Suppressor macrophage treated with lipopolysaccharide for 1 hour (primary cell): ENCODE measurements at regions not wholly inside any gene's neighbourhood (a gene's known extent, or its start where the extent isn't known, plus 50 kb on each side); places are given as distances from the start of the nearest gene placed in this dataset.
"Not testable (repeated sequence)": the region's sequence is repeated elsewhere in the genome, so short reads cannot be mapped to it uniquely, and the experiment has no call there.

ENCODE experiments used
- DNase-seq, 3 donors: peaks; one replicate each; pipeline ENCODE4 v3.0.0-alpha.2; 2020 to 2022

DNA sequence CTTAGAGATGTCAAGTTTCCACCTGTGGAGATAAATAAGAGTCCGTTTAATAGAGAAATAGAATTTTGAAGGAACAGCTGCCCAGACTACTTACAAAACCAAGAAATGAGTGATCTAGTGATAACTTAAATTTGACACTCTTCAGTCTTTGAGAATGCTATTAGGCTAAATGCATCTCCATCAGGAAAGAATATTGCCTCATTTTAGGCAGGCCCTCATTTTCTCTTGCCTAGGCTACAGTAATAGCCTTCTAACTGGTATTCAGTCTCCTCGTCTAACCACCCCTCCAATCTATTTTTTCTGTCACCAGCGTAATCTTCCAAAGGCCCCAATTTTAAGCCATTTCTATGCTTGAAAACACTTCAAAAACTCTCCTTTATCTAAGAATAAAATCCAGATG lies 537.8 kb upstream of the CA10 start:
- no peak for DNase-seq

DNA sequence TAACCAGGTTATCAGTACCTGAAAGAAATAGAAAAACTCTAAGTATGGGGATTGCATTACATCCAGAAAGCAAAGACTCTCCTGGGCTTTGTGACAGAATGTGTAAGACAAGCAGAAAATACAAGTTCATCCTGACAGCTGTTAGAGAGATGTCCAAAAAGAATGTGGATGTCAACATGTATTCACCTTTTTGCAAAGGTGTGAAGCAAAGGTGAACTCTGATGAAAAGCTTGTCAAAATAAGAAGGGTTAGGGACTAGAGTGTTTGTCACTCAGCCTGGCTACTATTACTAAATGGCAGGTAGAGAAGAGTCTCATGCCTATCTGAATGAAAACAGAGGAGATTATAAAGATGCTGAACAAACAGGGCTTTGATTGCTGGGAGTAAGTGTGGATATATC lies 527.6 kb upstream of the CA10 start:
- no peak for DNase-seq

GRCh38 chr17:52681480-52681879 lies 523.0 kb upstream of the CA10 start:
- no peak for DNase-seq

- no peak for DNase-seq
These were observed 519.7 kb upstream of the CA10 start for GRCh38 chr17:52678211-52678610.

DNA sequence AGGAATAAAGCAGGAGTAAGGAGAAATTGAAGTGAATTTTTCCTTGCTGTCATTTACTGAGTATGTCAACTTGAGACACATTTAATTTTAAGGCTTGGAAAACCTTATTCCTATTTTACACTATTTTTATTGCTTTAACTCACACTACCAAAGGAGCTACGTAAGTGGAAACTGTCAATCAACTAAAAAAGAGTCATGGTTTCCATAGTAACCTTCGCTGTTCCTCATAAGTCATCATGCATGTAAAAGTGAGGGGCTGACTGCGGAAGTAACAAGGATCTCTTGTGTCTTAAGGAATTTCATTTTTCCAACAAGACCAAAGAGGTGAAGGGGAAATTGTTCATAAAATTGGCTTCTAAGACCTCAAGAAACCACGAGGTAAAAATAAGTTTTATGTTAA lies 516.2 kb upstream of the CA10 start:
- DNase-seq: no peak

DNA sequence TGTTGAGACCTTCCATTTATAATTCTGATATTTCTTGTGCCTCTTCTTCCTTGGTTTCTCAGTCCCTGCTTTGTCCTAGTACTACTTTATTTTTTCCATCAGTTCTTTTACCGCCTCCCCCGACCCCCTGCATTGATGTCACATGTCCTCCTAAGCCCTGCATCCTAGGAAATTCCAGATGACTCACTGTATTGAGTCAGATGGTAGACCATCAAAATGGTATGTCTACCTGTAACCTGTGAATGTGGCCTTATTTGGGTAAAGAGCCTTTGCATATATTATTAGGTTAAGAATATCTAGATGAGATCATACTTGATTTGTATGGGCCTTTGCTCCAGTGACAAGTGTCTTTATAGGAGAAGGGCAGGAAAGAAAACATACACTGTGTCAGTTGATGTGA lies 515.3 kb upstream of the CA10 start:
- DNase-seq: no peak

- no peak for DNase-seq
These were observed 507.8 kb upstream of the CA10 start for GRCh38 chr17:52666264-52666663.

GRCh38 chr17:52660692-52661091 lies 502.2 kb upstream of the CA10 start:
- DNase-seq: no peak

GRCh38 chr17:52653014-52653413 lies 494.5 kb upstream of the CA10 start:
- DNase-seq: no peak

DNA sequence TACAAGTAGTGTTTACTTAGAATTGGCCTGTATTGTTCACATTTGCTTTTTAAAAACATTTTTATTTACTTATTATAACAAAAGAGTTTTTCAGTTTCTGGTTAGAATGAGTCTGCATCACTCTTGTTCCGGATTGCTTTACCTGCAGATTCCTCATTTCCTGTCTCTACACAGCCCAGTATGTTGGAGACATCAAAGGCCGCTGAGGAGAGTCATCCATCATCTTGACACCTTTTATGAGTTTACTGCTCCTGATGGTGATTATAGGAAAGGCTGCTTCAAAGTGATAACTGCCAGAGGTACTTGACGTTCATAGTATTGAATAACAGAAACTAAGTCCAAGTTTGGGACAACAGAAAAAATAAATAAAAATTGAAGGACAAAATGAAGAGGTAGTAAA lies 490.5 kb upstream of the CA10 start:
- DNase-seq: no peak

DNA sequence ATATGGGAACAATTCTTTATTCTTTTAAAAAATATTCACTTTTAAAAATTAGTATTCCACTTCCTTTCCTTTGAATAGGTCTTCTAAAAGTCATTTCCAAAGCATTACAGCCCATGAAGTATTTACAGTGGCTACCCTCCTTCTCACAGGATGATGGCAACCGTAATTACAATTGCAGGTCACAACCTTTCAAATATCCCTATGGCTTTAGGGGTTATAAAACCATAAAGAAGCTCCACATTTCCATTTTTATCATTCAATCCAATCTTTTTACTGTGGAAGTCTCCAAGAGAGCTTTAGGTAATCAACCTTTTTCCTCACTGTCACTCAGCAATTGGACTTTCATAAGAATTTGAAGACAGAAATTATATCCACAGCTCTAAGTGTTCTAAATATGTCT lies 488.9 kb upstream of the CA10 start:
- no peak for DNase-seq

GRCh38 chr17:52636443-52636842 lies 477.9 kb upstream of the CA10 start:
- DNase-seq: no peak

DNA sequence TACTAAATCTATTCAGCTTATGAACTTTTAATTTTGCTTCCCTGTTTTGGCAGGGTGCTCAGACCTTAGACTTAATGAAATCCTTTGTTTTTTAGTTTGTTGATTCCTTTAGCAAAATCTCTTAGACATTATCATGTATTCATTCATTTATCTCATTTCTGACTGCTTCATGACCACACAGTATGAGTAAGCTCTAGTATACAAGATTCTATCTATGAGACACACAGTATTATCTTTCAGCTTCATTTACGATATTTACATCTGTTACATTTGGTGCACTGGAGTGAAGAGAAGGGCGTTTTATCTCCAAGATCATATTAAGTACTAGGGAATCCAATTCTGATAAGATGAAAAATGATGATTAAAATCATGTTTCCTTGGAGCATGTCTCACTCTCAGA lies 448.1 kb upstream of the CA10 start:
- no peak for DNase-seq

GRCh38 chr17:52606098-52606497 lies 447.6 kb upstream of the CA10 start:
- no peak for DNase-seq

GRCh38 chr17:52604105-52604504 lies 445.6 kb upstream of the CA10 start:
- DNase-seq: no peak

GRCh38 chr17:52597452-52598215 lies 439.1 kb upstream of the CA10 start:
- not testable (repeated sequence) for DNase-seq

DNA sequence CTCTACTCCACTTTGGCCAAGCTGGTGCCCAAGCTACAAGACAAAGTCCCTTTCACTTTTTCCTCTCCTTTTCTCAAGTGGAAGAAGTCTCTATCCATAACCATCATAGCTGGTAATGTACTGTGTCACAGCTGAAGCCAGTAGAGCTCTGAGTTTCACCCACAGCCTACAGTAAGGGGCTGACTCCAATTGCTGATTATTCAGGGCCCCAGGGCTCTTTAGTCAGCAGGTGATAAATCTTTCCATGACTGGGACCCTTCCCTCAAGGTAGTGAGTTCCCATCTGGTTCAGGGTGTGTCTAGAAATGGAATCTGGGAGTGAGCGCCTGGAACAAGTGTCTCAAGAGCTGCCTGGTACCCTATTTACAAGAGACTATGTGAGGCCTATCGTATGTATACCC lies 436.0 kb upstream of the CA10 start:
- no peak for DNase-seq

- DNase-seq: no peak
These were observed 388.5 kb upstream of the CA10 start for GRCh38 chr17:52546990-52547389.

DNA sequence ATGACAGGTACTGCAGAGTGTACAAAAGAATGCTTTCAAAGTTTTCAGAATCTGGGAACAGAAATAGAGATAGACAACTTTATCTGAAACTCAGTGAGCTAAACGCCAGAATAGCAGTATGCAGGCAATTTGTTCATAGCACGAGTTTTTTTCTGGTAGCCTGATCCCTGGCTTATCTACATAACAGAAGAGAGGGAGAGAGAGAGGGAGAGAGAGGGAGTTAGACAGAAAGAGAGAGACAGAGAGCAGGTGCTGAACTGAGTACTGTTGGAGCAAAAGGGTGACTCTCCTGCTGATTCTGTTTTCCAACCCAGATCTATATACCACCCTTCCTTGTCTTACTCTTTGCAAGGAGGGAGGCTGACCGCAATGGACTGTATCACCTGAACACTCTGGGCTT lies 388.0 kb upstream of the CA10 start:
- no peak for DNase-seq

DNA sequence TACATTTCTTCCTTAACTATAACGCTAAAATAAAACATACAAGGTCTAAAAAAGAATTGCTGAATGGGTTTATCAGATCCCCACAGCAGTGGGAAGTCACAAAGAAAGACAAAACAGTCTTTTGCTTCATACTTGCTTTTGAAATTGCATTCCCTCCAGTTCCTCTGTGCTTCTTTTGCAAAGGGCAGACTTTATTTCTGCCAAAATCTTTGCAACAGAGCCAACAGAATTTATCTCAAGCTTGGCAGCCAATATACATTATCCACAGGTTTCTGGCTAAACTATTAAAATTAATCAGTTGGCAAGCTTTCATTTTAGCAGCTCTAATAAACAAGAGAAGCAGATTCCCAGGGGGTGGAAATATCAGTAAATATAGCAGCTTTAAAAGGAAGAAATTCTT lies 378.9 kb upstream of the CA10 start:
- DNase-seq: no peak

- DNase-seq: no peak
These were observed 378.0 kb upstream of the CA10 start for GRCh38 chr17:52536489-52536888.

GRCh38 chr17:52532373-52532772 lies 373.9 kb upstream of the CA10 start:
- DNase-seq: no peak

DNA sequence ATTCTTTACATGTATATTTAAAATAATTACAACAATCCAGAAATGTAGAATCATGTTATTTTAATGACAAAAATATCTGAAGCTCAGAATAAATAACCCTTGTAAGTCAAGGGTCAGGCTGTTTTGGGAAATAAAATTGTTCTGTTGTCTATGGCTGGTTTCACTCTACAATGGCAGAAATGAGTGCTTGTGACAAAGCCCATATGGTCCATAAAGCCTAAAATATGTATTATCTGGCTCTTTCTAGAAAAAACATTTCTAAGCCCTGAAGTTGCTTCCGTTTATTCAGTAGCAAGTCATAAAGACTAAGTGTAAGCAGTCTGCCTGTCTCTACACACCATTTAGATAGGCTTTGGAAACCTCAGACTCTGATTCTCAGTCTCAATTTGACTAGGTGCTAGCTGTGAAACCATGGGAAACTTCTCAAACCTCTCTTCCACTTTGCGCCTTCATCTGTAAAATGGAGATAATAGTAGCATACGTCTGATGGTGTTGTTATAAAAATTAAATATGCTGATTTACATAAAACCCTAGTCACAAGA lies 365.7 kb upstream of the CA10 start:
- DNase-seq: no peak

- no peak for DNase-seq
These were observed 358.7 kb upstream of the CA10 start for GRCh38 chr17:52517176-52517575.

- DNase-seq: no peak
These were observed 357.4 kb upstream of the CA10 start for GRCh38 chr17:52515927-52516326.
